Osteoblast (primary cell): ENCODE measurements at regions not wholly inside any gene's neighbourhood (a gene's known extent, or its start where the extent isn't known, plus 50 kb on each side); places are given as distances from the start of the nearest gene placed in this dataset.

Experiments
- DNase-seq: peaks from one replicate; pipeline ENCODE4 v3.0.0; 2011; ENCODE audit warnings: low spot score, mixed read lengths; ENCODE audit not compliant: insufficient read length; ENCODE audit errors: missing footprints
- H2AFZ ChIP-seq: 2 replicates; pipeline ENCODE4 v1.6.0; 2011; ENCODE audit warnings: mild to moderate bottlenecking, low read length
- H3K27ac ChIP-seq: 2 replicates; pipeline ENCODE4 v1.5.1; 2011; ENCODE audit warnings: mild to moderate bottlenecking, low read depth, low read length, moderate library complexity
- H3K27me3 ChIP-seq: 2 replicates; pipeline ENCODE4 v1.6.0; 2012; ENCODE audit warnings: mild to moderate bottlenecking, control low read depth, inconsistent platforms, low read length, moderate library complexity; ENCODE audit not compliant: insufficient read depth
- H3K36me3 ChIP-seq: 2 replicates; pipeline ENCODE4 v1.5.1; 2011; ENCODE audit warnings: mild to moderate bottlenecking, low read length, control low read depth, moderate library complexity; ENCODE audit not compliant: insufficient read depth
- H3K4me1 ChIP-seq: 2 replicates; pipeline ENCODE4 v1.5.1; 2011; ENCODE audit warnings: mild to moderate bottlenecking, low read length, control low read depth, moderate library complexity; ENCODE audit not compliant: insufficient read depth
- H3K4me2 ChIP-seq: 2 replicates; pipeline ENCODE4 v1.6.0; 2011; ENCODE audit warnings: mild to moderate bottlenecking, low read length; ENCODE audit not compliant: insufficient read depth
- H3K4me3 ChIP-seq: fragments of 200-600 bp; sonication (generic); 3 replicates; pipeline ENCODE4 v1.5.1; 2012; ENCODE audit warnings: mild to moderate bottlenecking, low read length, inconsistent platforms; ENCODE audit not compliant: insufficient read depth
- H3K79me2 ChIP-seq: 2 replicates; pipeline ENCODE4 v1.6.0; 2012; ENCODE audit warnings: mild to moderate bottlenecking, low read length, control low read depth, inconsistent platforms; ENCODE audit not compliant: insufficient read depth
- H3K9me3 ChIP-seq: 2 replicates; pipeline ENCODE4 v1.5.1; 2011; ENCODE audit warnings: low read depth, low read length, control low read depth
- H4K20me1 ChIP-seq: 2 replicates; pipeline ENCODE4 v1.6.0; 2012; ENCODE audit warnings: mild to moderate bottlenecking, low read length, control low read depth; ENCODE audit not compliant: insufficient read depth
- CTCF ChIP-seq: IDR thresholded peaks from 2 replicates; pipeline ENCODE4 v1.5.1; 2011; ENCODE audit warnings: mild to moderate bottlenecking, low read depth, low read length, moderate library complexity; ENCODE audit errors: extremely low read depth

- Histone ChIP-seq H3K4me3 (no peak overlapping the region), H3K27ac (no peak overlapping the region), H4K20me1 (no peaks in the 10 kb centered on the region), H3K9me3 (no peaks in the 10 kb centered on the region), H3K4me1 (no peaks in the 10 kb centered on the region), H2AFZ (no peak overlapping the region), H3K4me2 (no peak overlapping the region), H3K79me2 (no peaks in the 10 kb centered on the region), H3K36me3 (no peaks in the 10 kb centered on the region), H3K27me3 (peaks cover 21% of the 10 kb centered on the region)
- TF ChIP-seq CTCF: no peak
- DNase-seq: no peak
These were observed 66.5 kb upstream of the CDH5 start for GRCh38 chr16:66300037-66300436.

- H2AFZ ChIP-seq: no peak overlapping the region
- peaks cover 19% of the 10 kb centered on the region for H3K27me3 ChIP-seq
- H4K20me1 ChIP-seq: no peaks in the 10 kb centered on the region
- TF ChIP-seq CTCF: no peak
- H3K79me2 ChIP-seq: no peaks in the 10 kb centered on the region
- H3K4me2 ChIP-seq: no peak overlapping the region
- no peaks in the 10 kb centered on the region for H3K9me3 ChIP-seq
- DNase-seq: no peak
- H3K36me3 ChIP-seq: no peaks in the 10 kb centered on the region
- H3K4me3 ChIP-seq: no peak overlapping the region
- H3K27ac ChIP-seq: no peak overlapping the region
- no peaks in the 10 kb centered on the region for H3K4me1 ChIP-seq
These were observed 67.1 kb upstream of the CDH5 start for GRCh38 chr16:66299349-66299748.

GRCh38 chr16:66298571-66299120, 67.8 kb upstream of the CDH5 start:
- Histone ChIP-seq H3K4me3 (no peak overlapping the region), H3K4me2 (no peak overlapping the region), H3K9me3 (no peaks in the 10 kb centered on the region), H2AFZ (no peak overlapping the region), H3K79me2 (no peaks in the 10 kb centered on the region), H4K20me1 (no peaks in the 10 kb centered on the region), H3K27ac (no peak overlapping the region), H3K36me3 (no peaks in the 10 kb centered on the region), H3K27me3 (peaks cover 15% of the 10 kb centered on the region), H3K4me1 (no peaks in the 10 kb centered on the region)
- TF ChIP-seq CTCF: no peak
- no peak for DNase-seq

GRCh38 chr16:66298006-66298405, 68.5 kb upstream of the CDH5 start:
- Histone ChIP-seq H3K27me3 (peaks cover 18% of the 10 kb centered on the region), H3K27ac (no peak overlapping the region), H3K36me3 (no peaks in the 10 kb centered on the region), H3K4me3 (no peak overlapping the region), H4K20me1 (no peaks in the 10 kb centered on the region), H3K79me2 (no peaks in the 10 kb centered on the region), H2AFZ (no peak overlapping the region), H3K4me1 (no peaks in the 10 kb centered on the region), H3K9me3 (no peaks in the 10 kb centered on the region), H3K4me2 (no peak overlapping the region)
- no peak for TF ChIP-seq CTCF
- DNase-seq: peak; percentile 31
